ENCODE measurements at regions not wholly inside any gene's neighbourhood (a gene's known extent, or its start where the extent isn't known, plus 50 kb on each side); places are given as distances from the start of the nearest gene placed in this dataset.
"Not testable (repeated sequence)": the region's sequence is repeated elsewhere in the genome, so short reads cannot be mapped to it uniquely, and the experiment has no call there.

DNA sequence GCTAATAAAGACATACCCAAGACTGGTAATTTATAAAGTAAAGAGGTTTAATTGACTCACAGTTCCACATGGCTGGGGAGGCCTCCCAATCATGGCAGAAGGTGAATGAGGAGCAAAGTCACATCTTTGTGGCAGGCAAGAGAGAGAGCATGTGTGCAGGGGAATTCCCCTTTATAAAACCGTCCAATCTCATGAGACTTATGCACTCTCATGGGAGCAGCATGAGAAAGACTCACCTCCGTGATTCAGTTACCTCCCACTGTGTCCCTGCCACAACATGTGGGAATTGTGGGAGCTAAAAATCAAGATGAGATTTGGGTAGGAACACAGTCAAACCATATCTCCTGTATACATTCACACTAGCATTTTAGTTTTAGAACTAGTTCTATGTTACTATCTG lies 101.7 kb upstream of the NIPA1 start:
- not testable (repeated sequence) for DNase-seq

DNA sequence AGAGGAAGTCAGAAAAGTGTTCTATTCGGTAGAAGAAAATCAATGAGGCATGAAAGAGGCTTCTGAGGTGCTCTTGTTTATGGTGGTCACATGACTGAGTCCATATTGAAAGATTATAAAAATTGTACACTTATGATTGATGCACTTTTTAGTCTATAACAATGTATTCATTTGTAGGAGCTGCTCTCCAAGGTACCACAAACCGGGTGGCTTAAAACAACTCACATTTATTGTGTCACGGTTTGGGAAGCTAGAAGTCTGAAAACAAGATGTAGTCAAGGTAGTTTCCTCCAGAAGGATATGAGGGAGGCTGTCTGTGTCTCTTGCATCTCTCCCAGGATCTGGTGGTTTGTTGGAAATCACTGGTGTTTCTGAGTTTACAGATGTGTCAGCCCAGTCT lies 86.6 kb upstream of the NIPA1 start:
- not testable (repeated sequence) for DNase-seq

DNA sequence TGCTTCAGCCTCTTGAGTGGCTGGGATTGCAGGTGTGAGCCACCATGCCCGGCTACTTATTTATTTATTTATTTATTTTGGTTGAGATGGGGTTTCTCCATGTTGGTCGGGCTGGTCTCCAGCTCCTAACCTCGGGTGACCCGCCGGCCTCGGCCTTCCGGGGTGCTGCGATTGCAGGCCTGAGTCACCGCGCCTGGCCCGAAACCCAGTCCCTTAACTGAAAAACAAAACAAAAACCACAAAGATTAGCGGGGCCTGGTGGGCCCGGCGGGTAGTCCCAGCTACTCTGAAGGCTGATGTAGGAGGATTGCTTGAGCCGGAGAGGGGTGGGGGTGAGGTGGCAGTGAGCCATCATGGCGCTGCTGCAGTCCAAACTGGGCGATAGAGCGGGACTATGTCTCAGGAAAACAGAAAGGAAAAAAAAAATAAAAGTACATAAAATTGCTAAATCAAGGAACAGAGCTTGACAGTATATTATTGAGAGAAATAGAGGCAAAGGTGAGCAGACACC lies 75.6 kb upstream of the NIPA1 start:
- DNase-seq, result not testable (repeated sequence)

DNA sequence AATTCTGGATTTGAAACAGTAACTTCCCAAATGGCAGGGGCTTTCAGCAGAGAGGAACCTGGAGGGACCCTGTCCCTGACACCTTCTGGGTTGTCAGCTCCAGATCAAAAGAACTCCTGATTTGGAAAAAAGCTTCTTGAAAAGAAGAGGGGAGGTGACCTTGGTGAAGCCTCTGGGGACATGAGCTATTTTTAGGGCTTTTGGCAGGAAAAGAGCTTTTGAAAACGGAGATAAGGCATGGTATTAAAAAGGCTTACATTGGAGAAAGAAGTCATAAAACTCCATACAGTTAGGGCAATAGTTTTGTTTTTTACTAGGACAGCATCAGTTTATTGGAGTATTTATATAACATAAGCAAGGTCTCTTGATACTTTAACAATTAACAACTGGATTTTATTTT lies 72.5 kb upstream of the NIPA1 start:
- not testable (repeated sequence) for DNase-seq

DNA sequence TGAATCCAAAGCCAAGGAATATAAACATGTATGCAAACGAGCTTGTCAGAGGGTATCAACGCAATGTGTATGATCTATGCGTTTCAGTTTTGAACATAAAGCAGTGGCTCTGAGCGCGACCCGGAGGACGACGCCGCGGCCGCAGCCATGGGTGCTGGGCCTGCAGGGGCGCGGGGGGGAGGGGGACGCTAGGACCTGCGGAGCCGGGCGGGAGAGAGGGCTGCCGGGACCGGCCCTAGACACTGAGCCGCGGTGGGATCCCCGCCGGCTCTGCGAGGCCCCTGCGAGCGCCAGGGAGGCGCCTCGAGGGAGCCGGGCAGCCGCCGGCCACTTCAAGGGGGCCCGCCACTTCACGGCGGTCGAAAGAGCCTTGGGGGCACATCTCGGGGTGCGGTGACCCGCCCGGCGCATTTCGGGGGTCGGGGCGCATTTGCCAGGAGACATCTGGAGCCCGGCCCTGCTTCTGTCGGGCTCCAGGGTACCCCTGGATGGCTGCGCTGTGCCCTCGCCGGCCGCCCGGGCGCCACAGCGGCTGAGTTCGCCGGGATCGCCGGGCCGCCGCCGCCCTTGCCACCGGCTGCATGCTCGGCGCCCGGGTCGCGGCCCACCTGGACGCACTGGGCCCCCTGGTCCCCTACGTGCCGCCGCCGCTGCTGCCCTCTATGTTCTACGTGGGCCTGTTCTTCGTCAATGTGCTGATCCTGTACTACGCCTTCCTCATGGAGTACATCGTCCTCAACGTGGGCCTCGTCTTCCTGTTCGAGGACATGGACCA lies 71.9 kb upstream of the NIPA1 start:
- not testable (repeated sequence) for DNase-seq

DNA sequence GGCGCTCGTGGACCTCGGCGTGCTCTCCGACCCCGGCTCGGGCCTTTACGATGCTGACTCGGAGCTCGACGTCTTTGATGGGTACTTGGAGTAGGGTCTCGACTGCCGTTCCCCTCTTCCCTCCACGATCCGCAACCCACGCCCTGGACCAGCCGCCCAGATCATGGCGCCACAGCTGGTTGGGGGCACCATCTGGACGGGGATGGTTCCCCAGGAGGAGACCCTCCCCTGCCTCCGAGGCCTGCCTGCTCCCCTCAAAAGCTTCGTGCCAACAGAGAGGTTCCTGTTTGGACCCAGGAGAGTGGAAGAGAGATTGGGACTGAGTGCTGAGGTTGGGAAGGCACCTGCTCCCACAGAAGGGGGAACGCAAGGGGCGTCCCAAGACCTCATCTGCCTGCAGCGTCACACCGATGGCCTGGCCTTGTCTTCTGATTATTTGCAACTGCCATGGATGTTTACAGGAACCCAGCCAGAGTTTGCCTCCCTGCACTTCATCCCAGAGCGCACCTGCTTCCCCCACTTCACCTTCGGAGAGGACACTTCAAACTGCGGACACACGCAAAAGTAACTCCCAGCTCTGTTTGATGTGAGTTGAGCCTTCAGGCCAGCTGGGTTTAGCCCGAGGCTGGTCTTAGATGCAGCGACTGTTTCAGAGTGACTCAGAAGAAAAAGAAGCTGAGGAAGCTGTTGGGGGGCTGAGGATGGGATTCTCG lies 71.2 kb upstream of the NIPA1 start:
- DNase-seq, result not testable (repeated sequence)

DNA sequence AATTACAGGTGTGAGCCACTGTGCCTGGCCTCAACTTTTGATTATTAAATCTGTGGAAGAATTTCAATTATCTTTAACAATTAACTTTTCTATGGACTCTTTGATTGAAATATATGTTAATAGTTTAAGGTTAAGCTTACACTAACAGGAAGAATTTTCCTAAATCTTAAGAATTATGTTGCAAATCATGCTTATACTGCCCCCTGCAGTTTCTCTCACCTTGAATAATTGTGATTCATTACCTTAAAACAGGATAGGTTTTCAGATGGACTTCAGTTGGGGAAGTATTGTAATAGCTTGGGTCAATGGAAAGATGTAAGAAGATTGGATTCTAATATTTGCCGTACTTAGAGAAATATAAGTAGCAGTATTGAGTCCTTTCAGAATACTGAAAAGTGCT lies 66.5 kb upstream of the NIPA1 start:
- peak; percentile 3 for DNase-seq

DNA sequence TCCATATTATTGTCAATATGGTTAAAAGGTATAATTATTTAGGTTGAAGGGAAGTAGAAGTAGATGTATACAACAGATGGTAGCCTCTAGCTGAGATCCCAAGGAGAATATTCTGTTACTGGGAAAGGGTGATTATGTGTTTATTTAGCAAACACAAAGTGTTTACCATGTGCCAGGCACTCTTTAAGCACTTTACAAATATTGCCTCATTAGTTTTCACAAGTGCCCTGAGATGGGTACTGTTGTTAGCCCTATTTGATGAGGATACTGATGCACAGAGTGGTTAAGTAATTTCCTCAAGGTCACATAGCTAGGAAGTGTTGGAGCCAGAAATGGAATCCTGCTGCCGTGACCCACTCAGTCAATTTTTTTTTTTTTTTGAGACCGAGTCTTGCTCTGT lies 60.3 kb upstream of the NIPA1 start:
- DNase-seq, result not testable (repeated sequence)

DNA sequence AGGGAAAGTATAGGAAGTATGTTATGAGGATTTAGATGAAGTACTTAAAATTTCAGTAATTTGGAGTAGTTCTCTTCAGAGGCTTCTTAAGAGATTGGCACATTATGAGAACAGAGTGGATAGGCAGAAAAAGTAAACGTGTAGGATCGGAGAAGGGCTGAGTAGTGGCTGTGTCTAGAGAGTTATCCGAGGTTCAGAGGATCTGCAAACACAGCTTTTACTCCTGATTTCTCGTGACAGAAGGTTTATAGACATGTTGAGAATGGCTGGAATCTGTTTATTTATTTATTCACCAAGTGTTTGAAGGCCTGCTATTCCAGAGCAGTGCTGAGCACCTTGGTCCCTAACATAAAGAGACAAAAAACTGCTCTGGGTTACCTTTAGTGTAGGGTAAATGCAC lies 51.4 kb upstream of the NIPA1 start:
- not testable (repeated sequence) for DNase-seq

DNA sequence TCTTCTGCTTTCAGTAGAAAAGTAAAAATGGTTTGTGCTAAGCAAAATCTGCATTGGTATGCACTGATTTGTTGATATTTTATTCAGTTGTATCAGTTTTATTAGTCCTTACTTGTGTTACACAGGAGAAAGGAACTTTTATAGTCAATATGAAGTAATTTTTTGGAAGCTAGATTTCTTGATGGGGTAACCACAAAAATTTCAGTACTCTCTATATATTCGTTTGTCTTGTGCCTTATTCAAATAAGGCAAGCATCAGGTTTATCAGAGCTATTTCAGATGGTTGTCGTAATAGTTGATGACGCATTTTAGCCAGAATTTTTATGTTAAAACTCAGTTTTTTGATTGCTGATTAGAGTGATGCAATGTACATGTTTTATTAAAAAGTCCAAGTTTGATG lies 50.7 kb upstream of the NIPA1 start:
- DNase-seq, result no peak

DNA sequence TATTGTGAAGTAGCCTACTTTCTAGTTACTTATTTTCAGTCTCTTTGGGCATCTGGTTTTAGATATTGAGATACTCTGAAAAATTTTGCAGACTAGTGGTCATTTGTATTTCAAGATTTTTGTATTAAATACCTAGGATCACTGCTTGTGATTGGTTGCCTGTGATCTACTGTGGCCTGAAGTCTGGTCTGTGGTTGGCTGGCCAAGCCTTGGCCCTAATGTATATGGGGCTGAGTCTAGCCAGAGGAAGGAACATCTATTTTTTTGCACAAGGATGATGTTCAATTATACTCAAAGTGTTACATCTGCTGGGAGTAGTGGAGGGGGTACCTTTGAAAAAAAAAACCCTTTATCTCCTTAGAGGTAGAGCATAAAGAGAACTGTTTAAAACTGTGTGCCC lies 50.2 kb upstream of the NIPA1 start:
- DNase-seq, result not testable (repeated sequence)

All from activated T-cell treated with anti-CD3 and anti-CD28 coated beads for 4 hours (primary cell).